C4-2B (cell line): ENCODE measurements at regions not wholly inside any gene's neighbourhood (a gene's known extent, or its start where the extent isn't known, plus 50 kb on each side); places are given as distances from the start of the nearest gene placed in this dataset.

Experiments used
- H3K27ac ChIP-seq: fragments of 450-650 bp; 2 replicates; pipeline ENCODE4 v1.5.1; 2017
- CTCF ChIP-seq: fragments of 450-650 bp; conservative IDR thresholded peaks from 2 replicates; pipeline ENCODE4 v1.5.1; 2017; ENCODE audit warnings: mild to moderate bottlenecking
- ZFX ChIP-seq: fragments of 450-650 bp; IDR thresholded peaks from 2 replicates; pipeline ENCODE4 v1.6.1; 2017

DNA sequence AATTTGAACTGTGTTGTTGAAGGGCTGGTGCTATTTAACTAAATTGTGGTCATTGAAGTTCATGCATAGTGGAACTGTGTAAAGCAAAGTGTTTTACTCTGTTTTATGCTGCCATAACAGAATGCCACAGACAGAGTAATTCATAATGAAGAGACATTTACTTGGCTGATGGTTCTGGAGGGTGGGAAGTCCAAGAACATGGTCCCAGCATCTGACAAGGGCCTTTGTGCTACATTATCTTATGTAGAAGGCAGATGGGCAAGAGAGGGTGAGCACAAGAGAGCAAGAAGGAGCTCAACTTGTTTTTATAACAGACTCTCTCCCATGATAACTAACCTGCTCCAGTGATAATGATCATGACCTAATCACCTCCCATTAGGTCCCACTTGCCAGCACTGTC, 101.9 kb upstream of the NR3C1 start:
- H3K27ac ChIP-seq, result no peak overlapping the region
- TF ChIP-seq ZFX (no peak), CTCF (no peak)

GRCh38 chr5:143501310-143502044, 98.0 kb upstream of the NR3C1 start:
- no peak overlapping the region for H3K27ac ChIP-seq
- no peak for TF ChIP-seq ZFX
- TF ChIP-seq CTCF, result no peak

DNA sequence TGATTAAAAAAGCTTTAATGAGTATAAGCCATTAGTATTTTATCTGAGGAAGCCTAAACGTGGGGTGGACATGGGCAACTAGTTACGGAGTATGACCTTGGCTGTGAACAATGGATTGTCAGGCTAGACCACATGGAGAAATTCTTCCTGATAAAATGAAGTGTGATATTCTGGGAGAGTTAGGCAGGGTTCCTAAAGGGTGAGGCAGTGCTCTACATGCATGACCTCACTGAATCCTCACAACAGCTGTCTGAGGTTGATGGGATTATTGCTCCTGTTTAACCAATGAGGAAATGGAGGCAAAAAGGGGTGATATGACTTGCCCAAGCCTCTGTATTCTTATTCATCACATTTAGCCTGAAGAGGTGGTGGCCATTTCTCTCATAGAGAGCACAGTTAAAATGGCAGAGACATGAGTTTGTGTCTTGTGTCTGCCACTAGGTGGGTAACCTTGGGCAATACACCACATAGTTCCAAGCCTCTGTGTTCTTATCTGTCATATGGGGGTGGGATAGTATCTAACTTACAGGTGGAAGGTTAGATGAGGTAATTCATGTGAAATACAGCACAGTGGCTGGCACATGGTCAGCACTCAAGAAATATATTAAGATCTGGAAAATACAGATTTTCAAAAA, 96.1 kb upstream of the NR3C1 start:
- TF ChIP-seq CTCF (no peak), ZFX (no peak)
- H3K27ac ChIP-seq, result no peak overlapping the region

DNA sequence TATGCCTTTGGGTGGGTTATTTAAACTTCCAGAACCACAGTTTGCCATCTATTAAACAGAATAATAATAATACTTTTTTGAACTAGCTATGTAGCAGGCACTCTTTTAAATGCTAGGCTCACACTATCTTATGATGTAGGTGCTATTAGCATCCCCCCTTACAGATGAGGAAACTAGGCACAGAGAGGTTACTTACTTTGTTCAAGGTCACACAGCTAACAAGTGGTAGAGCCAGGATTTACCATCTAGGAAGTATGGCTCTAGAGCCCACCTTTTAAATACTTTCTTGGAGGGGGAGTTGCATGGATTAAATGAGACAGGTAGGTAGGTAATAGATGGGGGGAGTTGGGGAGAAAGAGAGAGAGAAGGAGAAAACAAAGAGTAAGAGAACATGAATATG, 95.3 kb upstream of the NR3C1 start:
- no peak overlapping the region for H3K27ac ChIP-seq
- TF ChIP-seq ZFX, result no peak
- no peak for TF ChIP-seq CTCF

DNA sequence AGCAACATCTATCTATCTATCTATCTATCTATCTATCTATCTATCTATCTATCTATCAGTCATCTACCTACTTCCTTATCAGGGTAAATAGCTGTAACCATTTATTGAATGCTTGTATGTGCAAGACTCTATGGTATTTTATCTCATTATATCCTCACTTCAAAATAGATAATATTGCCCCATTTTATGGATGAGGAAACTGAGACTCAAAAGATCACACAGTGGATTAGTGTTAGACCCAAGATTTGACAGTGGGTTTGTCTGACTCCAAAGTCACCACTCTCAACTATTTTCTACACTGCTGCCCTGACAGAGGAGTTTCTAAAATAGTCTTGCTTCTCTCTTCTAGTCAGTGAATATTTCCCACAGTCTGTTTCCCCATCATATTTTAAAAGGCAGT, 94.3 kb upstream of the NR3C1 start:
- H3K27ac ChIP-seq, result no peak overlapping the region
- TF ChIP-seq CTCF (no peak), ZFX (no peak)

DNA sequence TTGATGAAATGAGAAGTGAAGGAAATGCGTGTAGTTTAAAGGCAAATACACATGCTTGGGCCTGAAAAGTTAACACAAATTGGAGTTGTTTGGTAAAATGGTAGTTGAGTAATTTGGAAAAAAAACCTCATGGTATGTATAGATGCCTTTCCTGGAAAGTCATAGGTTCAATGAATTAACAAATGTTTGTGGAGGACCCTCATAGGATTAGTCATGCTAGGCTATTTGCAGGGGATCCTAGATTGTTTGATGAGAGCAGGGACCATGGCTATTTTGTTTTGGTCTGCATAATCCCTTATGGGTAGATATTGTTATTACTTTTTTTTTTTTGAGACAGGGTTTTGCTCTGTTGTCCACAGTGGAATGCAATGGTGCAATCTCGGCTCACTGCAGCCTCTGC, 93.5 kb upstream of the NR3C1 start:
- no peak overlapping the region for H3K27ac ChIP-seq
- TF ChIP-seq ZFX (no peak), CTCF (no peak)

- H3K27ac ChIP-seq, result no peak overlapping the region
Observed at GRCh38 chr5:143495821-143496275, 92.4 kb upstream of the NR3C1 start.

More at GRCh38 chr5:143495821-143496275, 92.4 kb upstream of the NR3C1 start:
- TF ChIP-seq CTCF (no peak), ZFX (no peak)
